H9 (cell line): ENCODE measurements at regions not wholly inside any gene's neighbourhood (a gene's known extent, or its start where the extent isn't known, plus 50 kb on each side); places are given as distances from the start of the nearest gene placed in this dataset.

ENCODE experiments used
- DNase-seq: peaks from one replicate; pipeline ENCODE4 v3.0.0-alpha.2; 2017
- H2AFZ ChIP-seq: one replicate; pipeline ENCODE4 v1.6.1; 2013; ENCODE audit warnings: mild to moderate bottlenecking, low read length, control low read depth, moderate library complexity
- H2AK5ac ChIP-seq: 2 replicates; pipeline ENCODE4 v1.6.1; 2013; ENCODE audit warnings: low read length, control low read depth, mixed read lengths; ENCODE audit not compliant: insufficient read length
- H2BK120ac ChIP-seq: one replicate; pipeline ENCODE4 v1.6.1; 2013; ENCODE audit warnings: low read depth, mild to moderate bottlenecking, low read length, control low read depth, inconsistent platforms; ENCODE audit not compliant: poor library complexity, severe bottlenecking
- H2BK12ac ChIP-seq: 2 replicates; pipeline ENCODE4 v1.6.1; 2013; ENCODE audit warnings: low read length, control low read depth, mixed read lengths, low read depth; ENCODE audit not compliant: insufficient read length
- H2BK15ac ChIP-seq: 2 replicates; pipeline ENCODE4 v1.6.1; 2013; ENCODE audit warnings: low read depth, low read length, control low read depth
- H2BK20ac ChIP-seq: one replicate; pipeline ENCODE4 v1.6.1; 2013; ENCODE audit warnings: low read depth, mild to moderate bottlenecking, low read length, control low read depth, inconsistent platforms; ENCODE audit not compliant: poor library complexity, severe bottlenecking
- H2BK5ac ChIP-seq: 2 replicates; pipeline ENCODE4 v1.6.1; 2013; ENCODE audit warnings: low read length, control low read depth, mixed read lengths; ENCODE audit not compliant: insufficient read length
- H3K14ac ChIP-seq: 2 replicates; pipeline ENCODE4 v1.6.1; 2013; ENCODE audit warnings: low read length, control low read depth; ENCODE audit not compliant: insufficient read depth
- H3K18ac ChIP-seq: 2 replicates; pipeline ENCODE4 v1.6.1; 2013; ENCODE audit warnings: low read depth, mild to moderate bottlenecking, mixed read lengths, low read length, control low read depth; ENCODE audit not compliant: insufficient read length
- H3K23ac ChIP-seq: 2 replicates; pipeline ENCODE4 v1.6.1; 2013; ENCODE audit warnings: low read length, control low read depth, mixed read lengths, low read depth; ENCODE audit not compliant: insufficient read length
- H3K23me2 ChIP-seq: 2 replicates; pipeline ENCODE4 v1.6.1; 2013; ENCODE audit warnings: low read depth, mild to moderate bottlenecking, mixed read lengths, low read length, control low read depth; ENCODE audit not compliant: insufficient read length, poor library complexity, severe bottlenecking
- H3K27ac ChIP-seq: 2 replicates; pipeline ENCODE4 v1.5.1; 2013; ENCODE audit warnings: low read length, control low read depth, mixed read lengths, low read depth; ENCODE audit not compliant: insufficient read length
- H3K27me3 ChIP-seq: 2 replicates; pipeline ENCODE4 v1.6.1; 2013; ENCODE audit warnings: low read length, control low read depth, inconsistent platforms; ENCODE audit not compliant: insufficient read depth
- H3K4ac ChIP-seq: 2 replicates; pipeline ENCODE4 v1.6.1; 2013; ENCODE audit warnings: low read depth, mild to moderate bottlenecking, control low read depth, inconsistent platforms, low read length, moderate library complexity
- H3K4me1 ChIP-seq: 2 replicates; pipeline ENCODE4 v1.6.1; 2013; ENCODE audit warnings: low read length, control low read depth, inconsistent platforms; ENCODE audit not compliant: insufficient read depth
- H3K4me2 ChIP-seq: 2 replicates; pipeline ENCODE4 v1.6.1; 2013; ENCODE audit warnings: low read length, control low read depth, mixed read lengths; ENCODE audit not compliant: insufficient read length, insufficient read depth
- H3K56ac ChIP-seq: 2 replicates; pipeline ENCODE4 v1.6.1; 2013; ENCODE audit warnings: low read depth, mild to moderate bottlenecking, mixed read lengths, low read length, control low read depth; ENCODE audit not compliant: insufficient read length
- H3K79me1 ChIP-seq: 2 replicates; pipeline ENCODE4 v1.6.1; 2013; ENCODE audit warnings: low read depth, mild to moderate bottlenecking, moderate library complexity, low read length, control low read depth, inconsistent platforms; ENCODE audit not compliant: insufficient read depth, poor library complexity, severe bottlenecking
- H3K79me2 ChIP-seq: 2 replicates; pipeline ENCODE4 v1.6.1; 2013; ENCODE audit warnings: low read length, control low read depth, inconsistent platforms; ENCODE audit not compliant: insufficient read depth
- H3K9ac ChIP-seq: 2 replicates; pipeline ENCODE4 v1.6.1; 2013; ENCODE audit warnings: low read length, control low read depth, mixed read lengths; ENCODE audit not compliant: insufficient read length; ENCODE audit errors: extremely low read depth
- H3K9me3 ChIP-seq: one replicate; pipeline ENCODE4 v1.6.1; 2013; ENCODE audit warnings: low read depth, low read length, inconsistent platforms; ENCODE audit not compliant: control insufficient read depth
- H3T11ph ChIP-seq: one replicate; pipeline ENCODE4 v1.6.1; 2013; ENCODE audit warnings: mild to moderate bottlenecking, low read length, control low read depth, inconsistent platforms
- H4K20me1 ChIP-seq: one replicate; pipeline ENCODE4 v1.6.1; 2013; ENCODE audit not compliant: control insufficient read depth, insufficient read length, insufficient read depth
- H4K5ac ChIP-seq: 2 replicates; pipeline ENCODE4 v1.6.1; 2013; ENCODE audit warnings: low read depth, mild to moderate bottlenecking, mixed read lengths, low read length, control low read depth; ENCODE audit not compliant: insufficient read length
- H4K8ac ChIP-seq: replicated peaks from 2 replicates; pipeline ENCODE4 v1.6.1; 2013; ENCODE audit warnings: low read length, control low read depth, mixed read lengths, low read depth; ENCODE audit not compliant: insufficient read length
- H4K91ac ChIP-seq: 2 replicates; pipeline ENCODE4 v1.6.1; 2013; ENCODE audit warnings: low read depth, mild to moderate bottlenecking, moderate library complexity, mixed read lengths, low read length, control low read depth; ENCODE audit not compliant: insufficient read length
- H3K27ac Mint-ChIP-seq, 3 experiments: 2 replicates in 2 of 3; 3 replicates in 1 of 3; pipeline ENCODE4 v1.8.0; 2020 to 2021; ENCODE audit warnings: mixed read lengths in 3 of 3, mild to moderate bottlenecking in 1 of 3, moderate library complexity in 1 of 3
- H3K27me3 Mint-ChIP-seq: 2 replicates; pipeline ENCODE4 v1.8.0; 2021; ENCODE audit warnings: low read depth, mild to moderate bottlenecking, moderate library complexity, mixed read lengths
- H3K36me3 Mint-ChIP-seq, 3 experiments: 2 replicates in 2 of 3; 3 replicates in 1 of 3; pipeline ENCODE4 v1.8.0; 2020 to 2021; ENCODE audit warnings: low read depth in 3 of 3, mixed read lengths in 3 of 3; ENCODE audit not compliant: insufficient read depth in 1 of 3
- H3K4me1 Mint-ChIP-seq, 2 experiments: 2 replicates each; pipeline ENCODE4 v1.8.0; 2020; ENCODE audit warnings: mixed read lengths in 2 of 2
- H3K4me3 Mint-ChIP-seq, 2 experiments: 2 replicates in 1 of 2; 3 replicates in 1 of 2; pipeline ENCODE4 v1.8.0; 2020 to 2021; ENCODE audit warnings: mild to moderate bottlenecking in 2 of 2, mixed read lengths in 2 of 2, moderate library complexity in 1 of 2
- H3K9me3 Mint-ChIP-seq, 2 experiments: 2 replicates in 1 of 2; 3 replicates in 1 of 2; pipeline ENCODE4 v1.8.0; 2020; ENCODE audit warnings: mild to moderate bottlenecking in 2 of 2, mixed read lengths in 2 of 2, moderate library complexity in 1 of 2
- CTCF ChIP-seq: fragments of 200-600 bp; sonication (generic); conservative IDR thresholded peaks from 3 replicates; pipeline ENCODE4 v1.8.0; 2021; ENCODE audit warnings: antibody characterized with exemption, mild to moderate bottlenecking
- WGBS: extraction: QIAGEN DNeasy Blood & Tissue Kit; methylation state at CpG from one replicate; pipeline ENCODE4 v1.1.7; 2013; ENCODE audit warnings: missing lambda C conversion rate, low lambda C conversion rate, mixed read lengths; ENCODE audit not compliant: insufficient read length; ENCODE audit errors: extremely low coverage; 5-methylcytosine and 5-hydroxymethylcytosine counted together

GRCh38 chr2:217286833-217287232 lies 427.0 kb upstream of the TNP1 start:
- no peak overlapping the region for H3K4me2 ChIP-seq
- H2BK15ac ChIP-seq = no peak overlapping the region
- H3K79me1 ChIP-seq = no peaks in the 10 kb centered on the region
- Mint-ChIP-seq H3K27ac (no peak overlapping the region), H3K4me3 (no peak overlapping the region), H3K4me1 (peaks cover 18% of the 10 kb centered on the region in 2 experiments), H3K36me3 (peaks cover 8 to 18% (median 10%) of the 10 kb centered on the region in 3 experiments), H3K9me3 (peaks cover 15 to 17% of the 10 kb centered on the region in 2 experiments), H3K27me3 (peaks cover 54% of the 10 kb centered on the region)
- H2BK20ac ChIP-seq = no peak overlapping the region
- no peak for DNase-seq
- no peak overlapping the region for H2AK5ac ChIP-seq
- H3K27ac ChIP-seq = no peak overlapping the region
- H4K91ac ChIP-seq = no peak overlapping the region
- no peak overlapping the region for H4K5ac ChIP-seq
- H3K4ac ChIP-seq = no peak overlapping the region
- no peak overlapping the region for H3K14ac ChIP-seq
- H3K9ac ChIP-seq = no peak overlapping the region
- H3K56ac ChIP-seq = no peak overlapping the region
- H2BK12ac ChIP-seq = no peak overlapping the region
- no peak for TF ChIP-seq CTCF
- no peak overlapping the region for H4K8ac ChIP-seq
- H4K20me1 ChIP-seq = no peaks in the 10 kb centered on the region
- H3K27me3 ChIP-seq = no peaks in the 10 kb centered on the region
- H3K18ac ChIP-seq = no peak overlapping the region
- no peak overlapping the region for H3T11ph ChIP-seq
- H2AFZ ChIP-seq = no peak overlapping the region
- H3K23me2 ChIP-seq = no peaks in the 10 kb centered on the region
- no peak overlapping the region for H3K23ac ChIP-seq
- no peaks in the 10 kb centered on the region for H3K79me2 ChIP-seq
- H2BK5ac ChIP-seq = no peak overlapping the region
- H2BK120ac ChIP-seq = no peak overlapping the region
- H3K4me1 ChIP-seq = peaks cover 8% of the 10 kb centered on the region; the same call in 1 of the 2 replicates
- peaks cover 11% of the 10 kb centered on the region for H3K9me3 ChIP-seq
- WGBS = no CpG with 5 or more reads among the region's 2 CpGs
